HG03045 (cell line): ENCODE measurements at regions not wholly inside any gene's neighbourhood (a gene's known extent, or its start where the extent isn't known, plus 50 kb on each side); places are given as distances from the start of the nearest gene placed in this dataset.

ENCODE experiments used
- ATAC-seq: cut with Tn5 transposase; IDR thresholded peaks from one replicate; pipeline ENCODE4 v1.9.1; 2021; ENCODE audit warnings: mild to moderate bottlenecking, moderate library complexity; ENCODE audit not compliant: unreplicated experiment

- ATAC-seq: no peak
These were observed 323.9 kb upstream of the SOX11 start for GRCh38 chr2:5368263-5368662.

DNA sequence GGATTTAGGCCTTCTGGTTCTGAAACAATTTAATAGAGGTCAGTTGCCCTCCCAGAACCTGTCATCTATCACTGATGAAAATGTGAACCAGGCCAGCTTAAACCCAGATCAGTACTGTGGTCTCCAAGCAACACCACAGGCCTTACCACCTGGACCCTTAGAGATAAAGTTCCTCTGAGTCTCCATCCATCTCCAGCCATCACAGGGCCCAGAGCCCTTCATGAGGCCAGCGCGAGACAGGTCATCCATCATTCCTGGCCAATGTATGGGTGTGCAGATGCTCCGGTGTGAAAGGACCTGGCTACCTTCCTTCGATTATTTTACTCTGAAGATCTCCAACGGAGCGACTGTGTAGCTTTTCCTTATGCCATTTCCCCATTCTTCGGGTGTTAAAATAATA lies 322.7 kb upstream of the SOX11 start:
- no peak for ATAC-seq

DNA sequence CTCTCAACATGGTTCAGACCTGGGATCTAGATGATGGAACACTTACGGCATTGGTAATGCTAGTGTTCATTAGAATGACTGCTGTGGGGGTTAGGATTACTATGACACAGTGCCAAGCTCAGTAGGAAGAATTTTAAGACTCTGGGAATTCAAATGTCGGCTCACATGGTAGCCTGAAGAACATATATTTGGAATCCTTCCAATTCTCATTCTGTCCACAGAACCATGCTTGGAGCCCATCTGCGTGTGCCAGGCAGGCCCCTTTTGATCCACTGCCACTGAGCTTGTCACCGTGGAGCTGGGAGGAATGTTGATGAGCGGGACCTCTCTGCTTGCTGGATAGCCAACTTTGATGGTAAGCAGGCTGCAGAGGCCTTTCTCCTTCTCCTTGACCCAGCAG lies 322.0 kb upstream of the SOX11 start:
- ATAC-seq: no peak

DNA sequence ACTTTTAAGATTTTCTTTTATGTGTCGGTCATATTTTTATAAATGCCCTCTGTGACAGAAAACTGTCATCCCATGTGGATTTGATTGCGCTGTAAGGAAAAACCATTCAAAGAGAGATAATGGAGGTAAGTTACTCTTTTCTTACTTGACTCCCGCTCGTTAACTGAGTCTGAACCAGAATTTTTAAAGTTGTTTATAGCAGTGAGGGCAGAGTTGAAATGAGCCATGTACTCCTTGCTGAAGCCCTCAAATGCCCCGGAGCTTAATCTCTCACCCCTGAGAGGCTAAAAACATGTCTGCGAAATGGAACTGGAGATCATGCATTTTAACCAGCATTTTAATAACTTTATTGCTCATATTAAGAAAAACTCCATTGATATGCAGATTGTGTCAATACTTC lies 320.0 kb upstream of the SOX11 start:
- no peak for ATAC-seq

- no peak for ATAC-seq
These were observed 319.0 kb upstream of the SOX11 start for GRCh38 chr2:5373200-5373599.

- no peak for ATAC-seq
These were observed 317.4 kb upstream of the SOX11 start for GRCh38 chr2:5374762-5375161.

- ATAC-seq: no peak
These were observed 314.9 kb upstream of the SOX11 start for GRCh38 chr2:5377323-5377722.

DNA sequence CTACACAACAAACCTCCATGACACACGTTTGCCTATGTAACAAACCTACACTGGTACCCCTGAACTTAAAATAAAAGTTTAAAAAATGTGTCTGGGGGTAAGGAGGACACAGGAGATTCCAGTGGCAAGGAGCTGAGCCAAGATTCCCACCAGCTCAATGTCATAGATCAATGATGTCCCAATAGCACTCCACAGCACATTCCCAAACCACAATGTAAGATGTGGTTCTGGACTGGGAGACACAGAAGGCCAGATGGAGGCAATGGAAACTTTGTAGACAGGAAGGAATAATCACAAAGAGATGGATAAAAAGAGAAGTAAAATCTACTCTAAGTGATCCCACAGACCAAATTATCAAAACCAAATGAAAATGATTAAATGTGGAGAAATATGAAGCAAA lies 312.4 kb upstream of the SOX11 start:
- ATAC-seq: no peak

DNA sequence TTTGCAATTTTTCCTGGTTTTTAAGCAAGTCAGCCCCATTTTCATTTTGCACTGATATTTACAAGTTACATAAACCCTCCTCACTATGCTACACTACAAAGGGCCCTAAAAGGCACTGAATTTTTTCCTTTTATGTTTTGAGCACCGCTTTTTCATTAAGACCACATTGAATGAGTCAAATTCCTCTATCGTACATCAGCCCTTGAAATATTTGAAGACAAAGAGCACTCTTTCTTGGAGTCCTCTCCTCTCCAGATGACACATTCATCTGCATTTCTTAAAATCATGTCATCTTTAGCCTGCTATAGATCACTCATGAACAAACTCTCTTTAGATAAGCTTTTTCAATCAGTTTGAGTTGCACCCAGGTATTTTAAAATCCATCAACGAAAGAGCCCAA lies 306.6 kb upstream of the SOX11 start:
- ATAC-seq: no peak

DNA sequence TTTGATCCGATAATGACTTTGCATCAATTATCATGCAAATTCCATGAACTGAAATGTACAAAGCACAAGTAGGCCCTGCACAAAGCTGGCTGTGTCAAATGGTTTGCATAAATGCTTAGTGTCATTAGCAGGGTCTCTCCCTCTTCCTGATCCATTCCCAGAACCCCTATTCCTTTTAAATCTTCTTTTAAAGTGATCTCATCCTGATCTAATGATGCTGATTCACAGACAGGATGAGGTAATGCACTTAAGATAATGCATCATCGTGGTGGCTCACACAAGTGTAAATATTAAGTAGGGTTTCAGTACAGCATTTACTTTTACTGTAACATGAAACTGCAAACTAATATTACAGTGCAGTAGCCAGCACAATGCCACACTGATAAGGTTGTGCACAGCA lies 304.8 kb upstream of the SOX11 start:
- ATAC-seq: no peak

DNA sequence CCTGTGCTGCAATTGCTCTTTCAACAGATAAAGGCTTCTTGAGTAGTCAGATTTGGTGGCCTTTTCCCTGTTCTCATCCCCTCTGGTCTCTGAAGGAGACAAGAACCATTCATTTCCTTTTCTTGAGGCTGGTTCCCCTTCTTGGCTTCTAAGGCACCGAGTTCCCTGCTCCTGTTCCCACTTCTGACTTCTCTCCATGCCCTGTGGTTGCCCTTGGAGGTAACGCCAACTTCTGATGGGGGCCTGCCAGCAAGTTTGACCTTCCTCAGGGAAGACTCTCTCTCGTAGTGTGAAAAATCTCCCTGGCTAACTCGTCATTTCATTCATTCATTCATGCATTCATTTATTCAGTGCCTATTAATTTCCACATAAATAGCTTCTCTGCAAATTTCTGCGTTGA lies 302.4 kb upstream of the SOX11 start:
- no peak for ATAC-seq

- ATAC-seq: no peak
These were observed 300.8 kb upstream of the SOX11 start for GRCh38 chr2:5391362-5391761.

DNA sequence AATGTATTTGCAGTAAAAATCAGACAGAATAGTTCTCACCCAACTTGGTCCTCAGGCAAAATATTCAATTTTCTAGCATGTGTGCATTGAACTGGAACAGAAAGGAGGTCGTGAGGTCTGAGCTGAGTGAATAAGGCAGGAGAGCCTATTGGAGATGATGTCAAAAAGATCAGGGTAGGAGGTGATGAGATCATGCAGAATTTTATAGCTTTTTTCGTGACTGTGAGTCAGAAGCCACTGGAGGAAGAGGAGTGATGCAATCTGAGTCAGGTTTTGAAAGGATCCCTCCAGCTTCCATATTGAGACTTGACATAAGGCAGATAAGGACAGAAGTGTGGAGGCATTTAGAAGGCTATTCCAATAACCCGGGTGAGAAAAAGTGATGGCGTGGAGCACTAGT lies 299.5 kb upstream of the SOX11 start:
- ATAC-seq: no peak

GRCh38 chr2:5393474-5393873 lies 298.7 kb upstream of the SOX11 start:
- no peak for ATAC-seq

GRCh38 chr2:5394223-5394622 lies 298.0 kb upstream of the SOX11 start:
- no peak for ATAC-seq

- ATAC-seq: no peak
These were observed 291.0 kb upstream of the SOX11 start for GRCh38 chr2:5401115-5401657.

DNA sequence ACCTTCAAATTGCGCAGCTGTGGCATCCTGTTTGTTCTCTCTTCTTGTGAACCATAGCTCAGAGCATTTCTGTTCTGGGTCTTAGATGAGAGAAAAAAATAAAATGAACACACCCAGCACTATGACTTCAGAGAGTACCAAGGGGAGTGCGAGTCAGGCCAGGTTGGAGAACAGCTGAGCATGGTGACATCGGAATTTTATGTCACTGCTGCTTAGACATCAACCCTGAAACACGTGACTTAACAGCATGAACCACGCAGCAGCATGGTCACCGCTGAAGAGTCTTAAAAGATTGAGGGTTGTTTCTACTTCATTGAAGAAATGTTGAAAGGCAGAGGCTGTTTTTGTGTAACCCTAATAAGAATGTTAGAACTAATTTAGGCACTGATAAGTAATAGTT lies 288.8 kb upstream of the SOX11 start:
- no peak for ATAC-seq

- ATAC-seq: no peak
These were observed 282.2 kb upstream of the SOX11 start for GRCh38 chr2:5409898-5410381.

DNA sequence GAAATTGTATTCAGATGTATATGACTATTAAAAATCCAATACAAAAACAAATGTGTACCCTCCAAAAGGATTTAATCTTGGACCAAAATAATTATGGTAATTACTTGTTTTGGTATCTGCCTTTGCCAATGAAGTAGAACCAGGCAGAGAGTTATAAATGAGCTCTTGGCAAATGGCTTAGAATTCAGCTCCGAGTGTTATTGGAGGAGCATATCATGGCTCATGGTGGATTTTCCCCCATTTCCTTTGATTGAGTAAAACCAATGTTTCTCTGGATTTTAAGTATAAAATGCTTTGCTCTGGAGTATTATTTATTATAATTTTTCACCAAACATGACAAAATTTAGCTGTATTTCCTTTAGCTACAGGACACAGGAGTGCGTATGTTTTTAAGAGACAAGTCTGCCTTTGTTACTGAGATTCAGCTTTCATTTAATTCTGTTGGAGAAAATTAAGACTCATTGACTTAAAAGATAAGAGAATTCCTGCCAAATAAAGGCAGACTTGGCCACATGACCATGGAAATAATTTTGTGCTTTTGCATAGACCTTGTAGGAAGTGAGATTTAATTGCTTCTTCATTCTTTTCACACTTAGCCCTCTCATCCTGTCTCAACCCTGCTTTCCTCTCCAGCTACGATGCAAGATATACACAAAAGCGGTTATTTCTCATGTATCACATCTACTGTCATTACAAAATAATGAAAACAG lies 281.0 kb upstream of the SOX11 start:
- no peak for ATAC-seq

GRCh38 chr2:5412001-5412400 lies 280.2 kb upstream of the SOX11 start:
- no peak for ATAC-seq

DNA sequence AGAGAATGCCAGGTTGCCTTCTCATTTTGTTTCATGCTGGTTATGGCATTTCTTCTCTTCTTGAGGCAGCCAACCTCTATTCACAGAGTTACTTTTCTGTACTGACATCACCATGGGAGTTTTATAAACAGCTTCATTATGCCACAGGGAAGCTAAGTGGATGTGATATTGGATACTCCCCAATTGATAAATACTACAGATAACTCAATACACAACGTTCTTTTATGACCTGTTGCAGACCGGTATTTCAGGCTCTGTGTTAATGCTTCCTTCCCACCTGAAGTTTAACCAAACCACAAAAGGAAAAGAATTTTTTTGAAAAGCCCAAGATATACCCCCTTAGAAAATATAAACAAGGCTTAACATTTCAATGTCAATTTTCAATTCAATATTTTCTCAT lies 258.3 kb upstream of the SOX11 start:
- ATAC-seq: no peak

GRCh38 chr2:5437375-5437774 lies 254.8 kb upstream of the SOX11 start:
- no peak for ATAC-seq

- ATAC-seq: no peak
These were observed 252.0 kb upstream of the SOX11 start for GRCh38 chr2:5440174-5440573.
